HFFc6 (cell line): ENCODE measurements at regions not wholly inside any gene's neighbourhood (a gene's known extent, or its start where the extent isn't known, plus 50 kb on each side); places are given as distances from the start of the nearest gene placed in this dataset.

Experiments used
- DNase-seq: peaks from one replicate; pipeline ENCODE4 v3.0.0-alpha.2; 2018
- H3K27ac Mint-ChIP-seq: 2 replicates; pipeline ENCODE4 v1.8.0; 2020; ENCODE audit warnings: mild to moderate bottlenecking, mixed read lengths
- H3K27me3 Mint-ChIP-seq: 2 replicates; pipeline ENCODE4 v1.8.0; 2021; ENCODE audit warnings: mild to moderate bottlenecking, moderate library complexity, mixed read lengths; ENCODE audit not compliant: insufficient read depth
- H3K36me3 Mint-ChIP-seq: 2 replicates; pipeline ENCODE4 v1.8.0; 2021; ENCODE audit warnings: low read depth, mixed read lengths
- H3K4me1 Mint-ChIP-seq: 2 replicates; pipeline ENCODE4 v1.8.0; 2020; ENCODE audit warnings: low read depth, mixed read lengths
- H3K4me3 Mint-ChIP-seq: 2 replicates; pipeline ENCODE4 v1.8.0; 2020; ENCODE audit warnings: mild to moderate bottlenecking, moderate library complexity, mixed read lengths
- H3K9me3 Mint-ChIP-seq: 2 replicates; pipeline ENCODE4 v1.8.0; 2020; ENCODE audit warnings: mild to moderate bottlenecking, mixed read lengths
- TF ChIP-seq, protein P1 (sequence below): fragments of 200-600 bp; sonication (generic); IDR thresholded peaks from 2 replicates; pipeline ENCODE4 v1.5.0; 2021; ENCODE audit warnings: antibody characterized with exemption, mild to moderate bottlenecking

DNA sequence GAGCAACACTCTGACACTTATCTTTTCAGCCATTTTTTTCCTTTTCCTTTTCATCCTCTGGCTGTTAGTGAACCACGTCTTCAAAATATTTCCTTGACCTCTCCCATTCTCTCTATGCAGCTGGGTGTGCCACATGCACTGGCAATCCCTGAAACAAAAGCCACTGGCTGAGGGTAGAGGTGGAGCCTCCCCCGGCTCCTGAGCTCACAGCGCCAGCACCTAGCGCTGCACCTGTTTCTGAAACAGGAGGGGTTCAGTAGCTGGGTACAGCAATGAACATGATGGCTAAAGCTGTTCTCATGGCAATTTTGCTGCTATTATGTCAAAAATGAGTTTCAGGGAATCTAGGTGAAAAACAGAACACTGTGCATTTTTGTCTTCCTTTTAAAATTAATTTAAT lies 314.7 kb upstream of the ATP10A start:
- no peaks in the 10 kb centered on the region for H3K9me3 Mint-ChIP-seq
- H3K36me3 Mint-ChIP-seq: no peaks in the 10 kb centered on the region
- no peak overlapping the region for H3K27ac Mint-ChIP-seq
- no peak overlapping the region for H3K4me3 Mint-ChIP-seq
- TF ChIP-seq, protein P1, sequence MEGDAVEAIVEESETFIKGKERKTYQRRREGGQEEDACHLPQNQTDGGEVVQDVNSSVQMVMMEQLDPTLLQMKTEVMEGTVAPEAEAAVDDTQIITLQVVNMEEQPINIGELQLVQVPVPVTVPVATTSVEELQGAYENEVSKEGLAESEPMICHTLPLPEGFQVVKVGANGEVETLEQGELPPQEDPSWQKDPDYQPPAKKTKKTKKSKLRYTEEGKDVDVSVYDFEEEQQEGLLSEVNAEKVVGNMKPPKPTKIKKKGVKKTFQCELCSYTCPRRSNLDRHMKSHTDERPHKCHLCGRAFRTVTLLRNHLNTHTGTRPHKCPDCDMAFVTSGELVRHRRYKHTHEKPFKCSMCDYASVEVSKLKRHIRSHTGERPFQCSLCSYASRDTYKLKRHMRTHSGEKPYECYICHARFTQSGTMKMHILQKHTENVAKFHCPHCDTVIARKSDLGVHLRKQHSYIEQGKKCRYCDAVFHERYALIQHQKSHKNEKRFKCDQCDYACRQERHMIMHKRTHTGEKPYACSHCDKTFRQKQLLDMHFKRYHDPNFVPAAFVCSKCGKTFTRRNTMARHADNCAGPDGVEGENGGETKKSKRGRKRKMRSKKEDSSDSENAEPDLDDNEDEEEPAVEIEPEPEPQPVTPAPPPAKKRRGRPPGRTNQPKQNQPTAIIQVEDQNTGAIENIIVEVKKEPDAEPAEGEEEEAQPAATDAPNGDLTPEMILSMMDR: no peak
- DNase-seq: no peak
- H3K27me3 Mint-ChIP-seq: peaks cover 15% of the 10 kb centered on the region
- peaks cover 5% of the 10 kb centered on the region for H3K4me1 Mint-ChIP-seq

GRCh38 chr15:26176831-26177230 lies 313.7 kb upstream of the ATP10A start:
- DNase-seq: no peak
- H3K36me3 Mint-ChIP-seq: no peaks in the 10 kb centered on the region
- peaks cover 16% of the 10 kb centered on the region for H3K27me3 Mint-ChIP-seq
- no peaks in the 10 kb centered on the region for H3K4me1 Mint-ChIP-seq
- no peak overlapping the region for H3K4me3 Mint-ChIP-seq
- no peak overlapping the region for H3K27ac Mint-ChIP-seq
- TF ChIP-seq, protein P1: no peak
- no peaks in the 10 kb centered on the region for H3K9me3 Mint-ChIP-seq

- no peaks in the 10 kb centered on the region for H3K9me3 Mint-ChIP-seq
- no peak for DNase-seq
- H3K27ac Mint-ChIP-seq: no peak overlapping the region
- H3K4me3 Mint-ChIP-seq: no peak overlapping the region
- no peaks in the 10 kb centered on the region for H3K36me3 Mint-ChIP-seq
- TF ChIP-seq, protein P1: no peak
- H3K27me3 Mint-ChIP-seq: peaks cover 7% of the 10 kb centered on the region
- no peaks in the 10 kb centered on the region; the same call in 1 of the 2 replicates for H3K4me1 Mint-ChIP-seq
These were observed 308.1 kb upstream of the ATP10A start for GRCh38 chr15:26171266-26171665.

DNA sequence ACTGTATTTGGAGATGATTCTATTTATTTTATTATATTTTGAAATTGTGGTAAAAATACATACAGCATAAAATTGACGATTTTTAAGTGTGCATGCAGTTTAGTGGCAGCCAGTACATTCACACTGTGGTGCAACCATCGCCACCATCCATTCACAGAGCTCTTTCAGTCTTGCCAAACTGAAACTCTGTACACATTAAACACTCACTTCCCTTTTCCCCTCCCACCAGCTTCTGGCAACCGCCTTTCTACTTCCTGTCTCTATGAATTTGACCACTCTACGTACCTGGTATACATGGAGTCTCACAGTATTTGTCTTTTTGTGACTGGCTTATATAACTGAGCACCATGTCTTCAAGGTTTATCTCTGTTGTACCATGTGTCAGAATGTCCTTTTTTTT lies 303.3 kb upstream of the ATP10A start:
- Mint-ChIP-seq H3K9me3 (no peaks in the 10 kb centered on the region), H3K36me3 (no peaks in the 10 kb centered on the region), H3K4me1 (no peaks in the 10 kb centered on the region; the same call in 1 of the 2 replicates), H3K27me3 (peaks cover 6% of the 10 kb centered on the region), H3K4me3 (peak overlapping the region; percentile 37; the same call in 1 of the 2 replicates), H3K27ac (no peak overlapping the region)
- TF ChIP-seq, protein P1: no peak
- no peak for DNase-seq

DNA sequence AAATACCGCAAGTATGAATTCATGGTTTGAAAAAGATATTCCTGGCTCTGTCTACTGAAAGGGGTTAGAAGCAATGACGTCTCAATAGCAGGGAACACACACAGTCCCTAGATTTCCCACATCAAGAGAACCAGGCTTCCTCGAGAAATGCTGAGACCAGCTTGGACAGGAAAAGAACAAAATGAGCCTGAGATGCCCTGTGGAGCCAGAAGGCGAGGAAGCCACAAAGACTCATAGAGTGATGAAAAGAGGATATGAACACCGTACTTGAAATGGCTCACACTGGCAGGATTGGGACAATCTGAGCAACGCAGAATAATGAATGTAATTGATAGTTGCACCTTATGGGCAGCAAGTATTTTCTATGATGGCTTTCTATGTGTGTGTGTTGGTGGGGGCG lies 302.4 kb upstream of the ATP10A start:
- Mint-ChIP-seq H3K27ac (no peak overlapping the region), H3K4me3 (no peak overlapping the region)
- DNase-seq: no peak

More for the DNA sequence above, 302.4 kb upstream of the ATP10A start:
- peaks cover 4% of the 10 kb centered on the region for H3K27me3 Mint-ChIP-seq
- no peaks in the 10 kb centered on the region; the same call in 1 of the 2 replicates for H3K4me1 Mint-ChIP-seq
- H3K36me3 Mint-ChIP-seq: no peaks in the 10 kb centered on the region
- H3K9me3 Mint-ChIP-seq: no peaks in the 10 kb centered on the region
- TF ChIP-seq, protein P1: no peak
